Neural progenitor cell (in vitro differentiated cells): ENCODE measurements at regions not wholly inside any gene's neighbourhood (a gene's known extent, or its start where the extent isn't known, plus 50 kb on each side); places are given as distances from the start of the nearest gene placed in this dataset.

Source experiments
- DNase-seq: peaks from one replicate; pipeline ENCODE4 v3.0.0-alpha.2; 2016; ENCODE audit warnings: low spot score
- H2AFZ ChIP-seq: fragments of 200-600 bp; sonication (generic); replicated peaks from 2 replicates; pipeline ENCODE4 v1.6.1; 2016; ENCODE audit warnings: antibody characterized with exemption
- H3F3A ChIP-seq: fragments of 200-600 bp; sonication (generic); 2 replicates; pipeline ENCODE4 v1.6.1; 2016; ENCODE audit warnings: antibody characterized with exemption, low read depth
- H3K27ac ChIP-seq: fragments of 200-600 bp; sonication (generic); 2 replicates; pipeline ENCODE4 v1.5.1; 2016; ENCODE audit warnings: mild to moderate bottlenecking
- H3K27me3 ChIP-seq: fragments of 200-600 bp; sonication (generic); 2 replicates; pipeline ENCODE4 v1.6.1; 2016; ENCODE audit warnings: mild to moderate bottlenecking, moderate library complexity
- H3K36me3 ChIP-seq: fragments of 200-600 bp; sonication (generic); 2 replicates; pipeline ENCODE4 v1.5.1; 2016
- H3K4me1 ChIP-seq: fragments of 200-600 bp; sonication (generic); 2 replicates; pipeline ENCODE4 v1.6.1; 2016; ENCODE audit warnings: mixed run types
- H3K4me2 ChIP-seq: fragments of 200-600 bp; sonication (generic); 2 replicates; pipeline ENCODE4 v1.6.1; 2016
- H3K4me3 ChIP-seq: fragments of 200-600 bp; sonication (generic); 2 replicates; pipeline ENCODE4 v1.5.1; 2016
- H3K79me2 ChIP-seq: fragments of 200-600 bp; sonication (generic); 2 replicates; pipeline ENCODE4 v1.6.1; 2016; ENCODE audit warnings: low read depth
- H3K9ac ChIP-seq: fragments of 200-600 bp; sonication (generic); 2 replicates; pipeline ENCODE4 v1.6.1; 2016
- H3K9me3 ChIP-seq: fragments of 200-600 bp; sonication (generic); 2 replicates; pipeline ENCODE4 v1.5.1; 2016; ENCODE audit warnings: low read depth
- H4K20me1 ChIP-seq: fragments of 200-600 bp; sonication (generic); 2 replicates; pipeline ENCODE4 v1.6.1; 2016; ENCODE audit warnings: low read depth
- H3K27ac Mint-ChIP-seq: 3 replicates; pipeline ENCODE4 v1.8.0; 2021; ENCODE audit warnings: mixed read lengths
- H3K27me3 Mint-ChIP-seq: 2 replicates; pipeline ENCODE4 v1.8.0; 2022; ENCODE audit warnings: low read depth, mild to moderate bottlenecking, inconsistent platforms, moderate library complexity, mixed read lengths; ENCODE audit not compliant: insufficient read depth
- H3K36me3 Mint-ChIP-seq: 3 replicates; pipeline ENCODE4 v1.8.0; 2021; ENCODE audit warnings: mixed read lengths
- H3K4me1 Mint-ChIP-seq: 3 replicates; pipeline ENCODE4 v1.8.0; 2021; ENCODE audit warnings: mixed read lengths
- H3K4me3 Mint-ChIP-seq: 3 replicates; pipeline ENCODE4 v1.8.0; 2021; ENCODE audit warnings: mild to moderate bottlenecking, moderate library complexity, mixed read lengths
- H3K9me3 Mint-ChIP-seq: 3 replicates; pipeline ENCODE4 v1.8.0; 2020; ENCODE audit warnings: mixed read lengths
- EZH2 ChIP-seq: fragments of 200-600 bp; sonication (generic); IDR thresholded peaks from 2 replicates; pipeline ENCODE4 v1.6.1; 2017; ENCODE audit warnings: antibody characterized with exemption, mild to moderate bottlenecking, moderate library complexity
- EZH2phosphoT487 ChIP-seq: fragments of 200-600 bp; sonication (generic); IDR thresholded peaks from 2 replicates; pipeline ENCODE4 v1.6.1; 2017; ENCODE audit warnings: antibody characterized with exemption
- TF ChIP-seq, protein P1 (sequence below): fragments of 200-600 bp; sonication (generic); IDR thresholded peaks from 2 replicates; pipeline ENCODE4 v1.5.1; 2017; ENCODE audit warnings: antibody characterized with exemption, mild to moderate bottlenecking

- peaks cover 37% of the 10 kb centered on the region for H3K4me1 Mint-ChIP-seq
- Histone ChIP-seq H3K4me3 (peak overlapping the region; percentile 68), H3K9ac (no peak overlapping the region), H3F3A (peaks cover 31% of the 10 kb centered on the region), H3K4me1 (peaks cover 20% of the 10 kb centered on the region), H3K36me3 (peaks cover 12% of the 10 kb centered on the region), H3K4me2 (peak overlapping the region; percentile 87), H2AFZ (no peak overlapping the region), H4K20me1 (peaks cover 29% of the 10 kb centered on the region), H3K27ac (peak overlapping the region; percentile 73), H3K27me3 (no peaks in the 10 kb centered on the region), H3K79me2 (peaks cover 75% of the 10 kb centered on the region), H3K9me3 (no peaks in the 10 kb centered on the region)
- peak overlapping the region; percentile 85 for H3K4me3 Mint-ChIP-seq
- TF ChIP-seq, protein P1, sequence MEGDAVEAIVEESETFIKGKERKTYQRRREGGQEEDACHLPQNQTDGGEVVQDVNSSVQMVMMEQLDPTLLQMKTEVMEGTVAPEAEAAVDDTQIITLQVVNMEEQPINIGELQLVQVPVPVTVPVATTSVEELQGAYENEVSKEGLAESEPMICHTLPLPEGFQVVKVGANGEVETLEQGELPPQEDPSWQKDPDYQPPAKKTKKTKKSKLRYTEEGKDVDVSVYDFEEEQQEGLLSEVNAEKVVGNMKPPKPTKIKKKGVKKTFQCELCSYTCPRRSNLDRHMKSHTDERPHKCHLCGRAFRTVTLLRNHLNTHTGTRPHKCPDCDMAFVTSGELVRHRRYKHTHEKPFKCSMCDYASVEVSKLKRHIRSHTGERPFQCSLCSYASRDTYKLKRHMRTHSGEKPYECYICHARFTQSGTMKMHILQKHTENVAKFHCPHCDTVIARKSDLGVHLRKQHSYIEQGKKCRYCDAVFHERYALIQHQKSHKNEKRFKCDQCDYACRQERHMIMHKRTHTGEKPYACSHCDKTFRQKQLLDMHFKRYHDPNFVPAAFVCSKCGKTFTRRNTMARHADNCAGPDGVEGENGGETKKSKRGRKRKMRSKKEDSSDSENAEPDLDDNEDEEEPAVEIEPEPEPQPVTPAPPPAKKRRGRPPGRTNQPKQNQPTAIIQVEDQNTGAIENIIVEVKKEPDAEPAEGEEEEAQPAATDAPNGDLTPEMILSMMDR: peak; percentile 58
- TF ChIP-seq EZH2phosphoT487 (no peak), EZH2 (no peak)
- no peaks in the 10 kb centered on the region for H3K27me3 Mint-ChIP-seq
- peaks cover 35% of the 10 kb centered on the region for H3K36me3 Mint-ChIP-seq
- H3K27ac Mint-ChIP-seq: peak overlapping the region; percentile 11
- H3K9me3 Mint-ChIP-seq: peaks cover 15% of the 10 kb centered on the region
- DNase-seq: peak; percentile 79
These were observed 195.2 kb upstream of the STK26 start for GRCh38 chrX:131827935-131828334.

GRCh38 chrX:131828482-131828881 lies 194.6 kb upstream of the STK26 start:
- Mint-ChIP-seq H3K9me3 (peaks cover 15% of the 10 kb centered on the region), H3K4me3 (peak overlapping the region; percentile 85), H3K27ac (no peak overlapping the region), H3K4me1 (peaks cover 37% of the 10 kb centered on the region), H3K36me3 (peaks cover 32% of the 10 kb centered on the region), H3K27me3 (no peaks in the 10 kb centered on the region)
- H3K27me3 ChIP-seq: no peaks in the 10 kb centered on the region
- peak overlapping the region; percentile 73 for H3K27ac ChIP-seq
- H4K20me1 ChIP-seq: peaks cover 29% of the 10 kb centered on the region
- no peak for DNase-seq
- peaks cover 12% of the 10 kb centered on the region for H3K36me3 ChIP-seq
- peaks cover 69% of the 10 kb centered on the region for H3K79me2 ChIP-seq
- peaks cover 20% of the 10 kb centered on the region for H3K4me1 ChIP-seq
- no peak overlapping the region for H3K9ac ChIP-seq
- peak overlapping the region; percentile 68 for H3K4me3 ChIP-seq
- peaks cover 31% of the 10 kb centered on the region for H3F3A ChIP-seq
- TF ChIP-seq EZH2phosphoT487 (no peak), EZH2 (no peak)
- TF ChIP-seq, protein P1: no peak
- H2AFZ ChIP-seq: no peak overlapping the region
- H3K9me3 ChIP-seq: no peaks in the 10 kb centered on the region
- H3K4me2 ChIP-seq: peak overlapping the region; percentile 87

DNA sequence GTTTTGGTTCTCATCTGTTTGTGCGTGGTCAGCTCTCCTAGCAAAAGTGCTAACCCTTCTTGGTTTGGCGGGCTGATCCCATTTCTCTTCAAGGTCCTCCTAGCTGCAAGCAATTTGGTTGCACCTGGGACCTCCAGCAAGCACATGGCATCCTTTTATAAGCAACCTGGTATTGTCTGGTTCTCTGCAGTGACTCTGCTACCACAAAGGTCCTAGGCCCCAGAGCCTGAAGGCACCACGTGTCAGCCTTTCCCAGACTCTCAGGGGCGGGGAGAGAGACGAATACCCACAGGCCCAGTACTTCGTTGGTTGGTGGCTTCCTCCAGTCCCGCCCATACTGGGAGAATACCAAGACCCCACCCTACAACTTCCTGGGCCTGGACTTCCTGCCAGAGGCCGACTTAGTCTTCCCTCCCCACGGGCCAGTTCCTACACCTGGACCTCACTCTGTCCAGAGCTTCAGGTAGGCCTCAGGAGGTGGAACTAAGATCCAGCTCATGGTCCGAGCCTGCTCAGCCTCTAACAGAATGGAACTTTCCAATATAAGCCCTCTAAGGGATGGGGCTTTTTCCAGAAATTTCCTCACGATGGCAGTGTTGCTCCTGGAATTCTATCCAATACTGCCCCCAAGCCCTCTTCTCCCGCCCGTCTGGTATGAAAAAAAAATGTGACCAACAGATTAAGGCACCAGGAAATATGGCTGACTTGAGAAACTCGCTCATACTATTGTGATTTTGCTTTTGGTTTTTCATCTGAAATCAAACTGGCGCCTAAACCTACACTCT lies 192.5 kb upstream of the STK26 start:
- H3K4me3 ChIP-seq: peak overlapping the region; percentile 68
- H3K9ac ChIP-seq: peak overlapping the region; percentile 31
- peak; percentile 88 for DNase-seq
- no peaks in the 10 kb centered on the region for H3K27me3 ChIP-seq
- H2AFZ ChIP-seq: no peak overlapping the region
- H4K20me1 ChIP-seq: peaks cover 20% of the 10 kb centered on the region
- TF ChIP-seq, protein P1: peak; percentile 70
- TF ChIP-seq EZH2phosphoT487: no peak
- no peak for TF ChIP-seq EZH2
- Mint-ChIP-seq H3K27ac (peak overlapping the region; percentile 96), H3K9me3 (peaks cover 10% of the 10 kb centered on the region), H3K4me1 (peaks cover 37% of the 10 kb centered on the region), H3K27me3 (no peaks in the 10 kb centered on the region), H3K4me3 (peak overlapping the region; percentile 92), H3K36me3 (peaks cover 18% of the 10 kb centered on the region)
- H3K36me3 ChIP-seq: no peaks in the 10 kb centered on the region
- H3K79me2 ChIP-seq: peaks cover 48% of the 10 kb centered on the region
- no peaks in the 10 kb centered on the region for H3K9me3 ChIP-seq
- peaks cover 31% of the 10 kb centered on the region for H3F3A ChIP-seq
- H3K4me2 ChIP-seq: peak overlapping the region; percentile 87
- peak overlapping the region; percentile 89 for H3K27ac ChIP-seq
- H3K4me1 ChIP-seq: peaks cover 20% of the 10 kb centered on the region
